Esophagus (tissue), 2 donors: ENCODE measurements at regions not wholly inside any gene's neighbourhood (a gene's known extent, or its start where the extent isn't known, plus 50 kb on each side); places are given as distances from the start of the nearest gene placed in this dataset.

Experiments
- H3K27ac ChIP-seq, 2 donors: one replicate each; pipeline ENCODE4 v1.5.1; 2013; ENCODE audit warnings: low read depth in 2 of 2, mild to moderate bottlenecking in 2 of 2, inconsistent platforms in 1 of 2, low read length in 1 of 2, moderate library complexity in 1 of 2
- H3K27me3 ChIP-seq, 2 donors: one replicate each; pipeline ENCODE4 v1.6.1; 2013; ENCODE audit warnings: low read length in 2 of 2, control low read depth in 1 of 2, mild to moderate bottlenecking in 1 of 2; ENCODE audit not compliant: insufficient read depth in 2 of 2, control insufficient read depth in 1 of 2
- H3K36me3 ChIP-seq, 2 donors: one replicate each; pipeline ENCODE4 v1.6.1; 2013; ENCODE audit warnings: low read length in 1 of 2; ENCODE audit not compliant: control insufficient read depth in 2 of 2, insufficient read depth in 2 of 2
- H3K4me1 ChIP-seq, 2 donors: one replicate each; pipeline ENCODE4 v1.6.1; 2013; ENCODE audit warnings: low read length in 1 of 2; ENCODE audit not compliant: control insufficient read depth in 2 of 2, insufficient read depth in 2 of 2
- H3K4me3 ChIP-seq, 2 donors: one replicate each; pipeline ENCODE4 v1.5.1; 2013; ENCODE audit warnings: low read length in 2 of 2, mild to moderate bottlenecking in 2 of 2, low read depth in 1 of 2, moderate library complexity in 1 of 2
- H3K9me3 ChIP-seq, 2 donors: one replicate each; pipeline ENCODE4 v1.6.1; 2013; ENCODE audit warnings: mild to moderate bottlenecking in 2 of 2, low read depth in 1 of 2, low read length in 1 of 2, moderate library complexity in 1 of 2; ENCODE audit not compliant: control insufficient read depth in 2 of 2, insufficient read depth in 1 of 2
- WGBS, 2 donors: extraction: QIAGEN DNeasy Blood & Tissue Kit; methylation state at CpG; one replicate each; pipeline ENCODE4 v1.1.7; 2013; 5-methylcytosine and 5-hydroxymethylcytosine counted together
- donor health status: healthy with polysubstance abuse.
- donor health status: Bipolar disorder and iron deficiency.

GRCh38 chr3:71862371-71863140 lies 77.6 kb upstream of the PROK2 start:
- Histone ChIP-seq H3K4me1 (no peaks in the 10 kb centered on the region), H3K9me3 (peaks cover 3 to 8% of the 10 kb centered on the region in 2 donors), H3K27ac (no peak overlapping the region), H3K36me3 (no peaks in the 10 kb centered on the region), H3K27me3 (no peaks in the 10 kb centered on the region), H3K4me3 (no peak overlapping the region)
- WGBS, 2 donors = 58 to 75% methylated on average over 2 of the region's 2 CpGs

GRCh38 chr3:71859123-71859519 lies 74.2 kb upstream of the PROK2 start:
- 80 to 81% methylated on average over 3 of the region's 3 CpGs for WGBS, 2 donors
- Histone ChIP-seq H3K36me3 (no peaks in the 10 kb centered on the region), H3K9me3 (peaks cover 3 to 8% of the 10 kb centered on the region in 2 donors), H3K4me3 (no peak overlapping the region), H3K27ac (no peak overlapping the region), H3K4me1 (no peaks in the 10 kb centered on the region), H3K27me3 (peaks cover 0 to 2% of the 10 kb centered on the region in 2 donors)

- no peaks in the 10 kb centered on the region for H3K4me1 ChIP-seq
- H3K27me3 ChIP-seq = peaks cover 0 to 2% of the 10 kb centered on the region in 2 donors
- peaks cover 3 to 8% of the 10 kb centered on the region in 2 donors for H3K9me3 ChIP-seq
- H3K36me3 ChIP-seq = no peaks in the 10 kb centered on the region
- no peak overlapping the region for H3K4me3 ChIP-seq
- H3K27ac ChIP-seq = no peak overlapping the region
- 84 to 86% methylated on average over 11 of the region's 11 CpGs for WGBS, 2 donors
Observed at GRCh38 chr3:71858503-71859122, 73.7 kb upstream of the PROK2 start.

- Histone ChIP-seq H3K27ac (no peak overlapping the region), H3K4me1 (no peaks in the 10 kb centered on the region), H3K4me3 (no peak overlapping the region), H3K27me3 (peaks cover 0 to 2% of the 10 kb centered on the region in 2 donors), H3K9me3 (peaks cover 3 to 8% of the 10 kb centered on the region in 2 donors), H3K36me3 (no peaks in the 10 kb centered on the region)
- 54% methylated on average over 3 of the region's 3 CpGs for WGBS, 2 donors
Observed at GRCh38 chr3:71857956-71858355, 73.0 kb upstream of the PROK2 start.

GRCh38 chr3:71854706-71855105 lies 69.8 kb upstream of the PROK2 start:
- no peaks in the 10 kb centered on the region for H3K4me1 ChIP-seq
- no peak overlapping the region for H3K27ac ChIP-seq
- WGBS, 2 donors = 90 to 94% methylated on average over 4 of the region's 4 CpGs
- no peaks in the 10 kb centered on the region for H3K36me3 ChIP-seq
- H3K4me3 ChIP-seq = no peak overlapping the region
- peaks cover 0 to 2% of the 10 kb centered on the region in 2 donors for H3K27me3 ChIP-seq
- H3K9me3 ChIP-seq = no peaks in the 10 kb centered on the region

GRCh38 chr3:71854096-71854495 lies 69.1 kb upstream of the PROK2 start:
- no peaks in the 10 kb centered on the region for H3K4me1 ChIP-seq
- H3K27me3 ChIP-seq = peaks cover 0 to 2% of the 10 kb centered on the region in 2 donors
- H3K9me3 ChIP-seq = no peaks in the 10 kb centered on the region
- H3K36me3 ChIP-seq = no peaks in the 10 kb centered on the region
- H3K4me3 ChIP-seq = no peak overlapping the region
- 62 to 70% methylated on average over 5 of the region's 5 CpGs for WGBS, 2 donors
- H3K27ac ChIP-seq = no peak overlapping the region

- no peaks in the 10 kb centered on the region for H3K4me1 ChIP-seq
- no peaks in the 10 kb centered on the region for H3K36me3 ChIP-seq
- no peak overlapping the region for H3K4me3 ChIP-seq
- H3K27ac ChIP-seq = no peak overlapping the region
- WGBS, 2 donors = 97% methylated on average over 3 of the region's 3 CpGs
- peaks cover 0 to 2% of the 10 kb centered on the region in 2 donors for H3K27me3 ChIP-seq
- no peaks in the 10 kb centered on the region for H3K9me3 ChIP-seq
Observed at GRCh38 chr3:71851878-71852277, 66.9 kb upstream of the PROK2 start.

GRCh38 chr3:71850654-71851053 lies 65.7 kb upstream of the PROK2 start:
- Histone ChIP-seq H3K36me3 (no peaks in the 10 kb centered on the region), H3K4me1 (no peaks in the 10 kb centered on the region), H3K9me3 (no peaks in the 10 kb centered on the region), H3K4me3 (no peak overlapping the region), H3K27me3 (peaks cover 0 to 2% of the 10 kb centered on the region in 2 donors), H3K27ac (no peak overlapping the region)
- WGBS, 2 donors = 55 to 59% methylated on average over 1 of the region's 1 CpG

- Histone ChIP-seq H3K27me3 (no peaks in the 10 kb centered on the region), H3K9me3 (no peaks in the 10 kb centered on the region), H3K27ac (no peak overlapping the region), H3K4me1 (no peaks in the 10 kb centered on the region), H3K36me3 (no peaks in the 10 kb centered on the region), H3K4me3 (no peak overlapping the region)
Observed at GRCh38 chr3:71849681-71850080, 64.7 kb upstream of the PROK2 start.

- Histone ChIP-seq H3K27ac (no peak overlapping the region), H3K9me3 (no peaks in the 10 kb centered on the region), H3K4me3 (no peak overlapping the region), H3K36me3 (no peaks in the 10 kb centered on the region), H3K4me1 (no peaks in the 10 kb centered on the region), H3K27me3 (no peaks in the 10 kb centered on the region)
- 61 to 73% methylated on average over 4 of the region's 4 CpGs for WGBS, 2 donors
Observed at GRCh38 chr3:71847794-71848193, 62.8 kb upstream of the PROK2 start.
